ENCODE measurements at regions not wholly inside any gene's neighbourhood (a gene's known extent, or its start where the extent isn't known, plus 50 kb on each side); places are given as distances from the start of the nearest gene placed in this dataset.

- Histone ChIP-seq H4K20me1 (ENCODE audit: insufficient read depth, low read length) (no peaks in the 10 kb centered on the region), H3K36me3 (ENCODE audit: control insufficient read depth, insufficient read depth, low read length) (no peaks in the 10 kb centered on the region), H3K18ac (ENCODE audit: low read depth, low read length) (no peak overlapping the region), H3K4me3 (ENCODE audit: insufficient read depth, low read depth, low read length) (no peak overlapping the region), H2BK20ac (ENCODE audit: low read depth, low read length) (no peak overlapping the region), H4K8ac (ENCODE audit: low read depth in 2 of 2, low read length in 2 of 2) (no peak overlapping the region), H3K4me1 (ENCODE audit: control insufficient read depth, insufficient read depth, low read length) (peaks cover 3% of the 10 kb centered on the region; the same call in 1 of the 2 replicates), H2AFZ (replicated peaks; ENCODE audit: low read length, poor library complexity) (no peak overlapping the region), H3K79me1 (ENCODE audit: low read depth in 1 of 2, low read length in 2 of 2) (no peaks in the 10 kb centered on the region), H3K9me3 (ENCODE audit: control insufficient read depth, insufficient read depth, low read length) (peaks cover 4% of the 10 kb centered on the region; the same call in 1 of the 2 replicates), H3K56ac (ENCODE audit: extremely low read depth, insufficient read depth, low read length) (no peak overlapping the region), H4K91ac (ENCODE audit: insufficient read depth, low read depth, low read length) (no peak overlapping the region), H3K9me1 (ENCODE audit: insufficient read depth, low read length) (peaks cover 2% of the 10 kb centered on the region; the same call in 1 of the 2 replicates), H2AK5ac (ENCODE audit: low read depth, low read length) (no peak overlapping the region), H3K27me3 (ENCODE audit: control insufficient read depth, insufficient read depth, low read length) (no peaks in the 10 kb centered on the region), H4K5ac (ENCODE audit: low read depth, low read length) (no peak overlapping the region), H3K14ac (replicated peaks; ENCODE audit: low read depth, low read length) (no peak overlapping the region), H2BK15ac (ENCODE audit: low read depth, low read length) (no peak overlapping the region), H3K4me2 (ENCODE audit: low read depth, low read length) (no peak overlapping the region), H3K4ac (ENCODE audit: low read depth, low read length) (no peak overlapping the region), H2BK5ac (ENCODE audit: low read depth, low read length, poor library complexity, severe bottlenecking) (no peak overlapping the region), H2BK120ac (ENCODE audit: low read depth, low read length) (no peak overlapping the region), H3K23ac (ENCODE audit: low read depth, low read length) (no peak overlapping the region), H3K27ac (ENCODE audit: insufficient read depth, low read length) (no peak overlapping the region), H2AK9ac (replicated peaks; ENCODE audit: low read depth, low read length, poor library complexity) (no peak overlapping the region), H3K9ac (ENCODE audit: low read depth, low read length) (no peak overlapping the region)
- ChIA-PET POLR2A (ENCODE audit: unreplicated experiment) (no interaction called here), CTCF (no interaction called here)
- dilution Hi-C loops (cut with HindIII; ENCODE audit: low sequenced_read_pairs, unreplicated experiment) (no loop called here), in situ Hi-C loops (cut with MboI; ENCODE audit: low sequenced_read_pairs) (no loop called here), intact Hi-C loops (cut with micrococcal nuclease) (no loop called here)
- DNase-seq (no peak), ATAC-seq (ENCODE audit: low read depth) (no peak)
- no TSS peak for BruUV-seq (replicated peaks)
- no CpG with 5 or more reads among the region's 4 CpGs for WGBS, 2 experiments (ENCODE audit: extremely low coverage in 2 of 2, insufficient read length in 1 of 2)
- TF ChIP-seq POLR2A (IDR thresholded peaks at IDR 0.05; ENCODE audit: low read depth, low read length) (no peak), MAFK (IDR thresholded peaks at IDR 0.05; ENCODE audit: low read depth, low read length) (no peak), RFX5 (IDR thresholded peaks at IDR 0.05; ENCODE audit: low read depth, low read length) (no peak), BHLHE40 (IDR thresholded peaks at IDR 0.05; ENCODE audit: low read depth, low read length) (no peak), MXI1 (IDR thresholded peaks at IDR 0.05; ENCODE audit: borderline replicate concordance, low read depth, low read length) (no peak), CEBPB (IDR thresholded peaks at IDR 0.05; ENCODE audit: low read depth, low read length) (no peak), ELK1 (IDR thresholded peaks at IDR 0.05; ENCODE audit: borderline replicate concordance, low read depth, low read length) (no peak), USF2 (IDR thresholded peaks at IDR 0.05; ENCODE audit: low read depth, low read length) (no peak), RAD21 (IDR thresholded peaks at IDR 0.05; ENCODE audit: low read length) (no peak)
These were observed 149.9 kb upstream of the ITGB1 start for GRCh38 chr10:33107953-33108352.
